ENCODE measurements at regions not wholly inside any gene's neighbourhood (a gene's known extent, or its start where the extent isn't known, plus 50 kb on each side); places are given as distances from the start of the nearest gene placed in this dataset.

DNA sequence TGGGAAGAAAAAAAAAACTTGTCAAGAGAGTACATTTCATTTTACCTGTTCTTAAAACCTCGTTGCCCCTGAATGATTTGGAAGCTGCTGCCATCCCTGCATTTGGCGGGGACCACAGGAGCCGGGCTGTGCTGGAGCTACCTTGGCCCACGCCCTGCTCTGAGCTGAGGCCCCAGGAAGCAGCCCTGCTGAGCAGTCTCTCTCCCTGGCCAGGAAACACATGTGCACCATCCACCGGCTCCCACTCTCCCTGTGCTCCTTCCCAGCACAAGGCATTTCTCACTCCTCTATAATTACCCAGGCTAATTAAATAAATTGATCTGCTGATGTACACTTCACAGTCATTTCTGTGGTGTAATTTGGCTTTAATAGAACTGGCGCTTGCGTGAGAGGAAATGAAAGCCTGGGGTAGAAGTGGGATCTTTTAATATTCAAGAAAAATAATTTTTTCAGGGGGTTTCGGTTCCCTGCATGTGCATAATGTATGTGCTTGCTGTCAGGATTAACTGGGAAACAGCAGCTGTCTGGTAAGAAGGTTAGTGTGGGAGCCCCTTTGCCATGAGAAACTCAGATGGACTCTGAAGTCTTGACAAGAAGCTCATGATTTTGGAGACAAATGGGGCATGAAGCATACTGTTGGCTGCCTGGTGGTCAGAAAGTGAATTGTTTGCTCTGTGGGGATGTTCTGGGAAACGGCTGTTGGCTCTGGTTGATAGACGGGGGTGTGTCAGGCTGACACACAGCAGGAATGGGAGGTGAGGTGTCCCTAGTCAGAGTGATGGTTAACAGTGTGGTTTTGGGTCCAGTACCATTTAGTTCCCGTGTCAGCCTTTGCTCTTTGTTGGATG is 252.3 kb upstream of the EEF2KMT start:
- Histone ChIP-seq H3K9me3 (ENCODE audit: control insufficient read depth, insufficient read depth, low read depth, low read length) (no peaks in the 10 kb centered on the region), H3K4me1 (ENCODE audit: control insufficient read depth, insufficient read depth, low read length) (no peaks in the 10 kb centered on the region), H3K36me3 (ENCODE audit: control insufficient read depth in 2 of 2, insufficient read depth in 1 of 2, low read length in 2 of 2) (no peaks in the 10 kb centered on the region), H3K4me3 (ENCODE audit: low read depth, low read length) (no peak overlapping the region), H3K27ac (ENCODE audit: extremely low read depth, low read depth, low read length) (no peak overlapping the region)
- CTCF ChIA-PET = interaction anchor here (0.6 kb wide), 1 partner anchor 742 kb away, joined by 6 read pairs; no protein-coding TSS in a partner anchor
- POLR2A ChIA-PET = no interaction called here
- TF ChIP-seq, protein P1, sequence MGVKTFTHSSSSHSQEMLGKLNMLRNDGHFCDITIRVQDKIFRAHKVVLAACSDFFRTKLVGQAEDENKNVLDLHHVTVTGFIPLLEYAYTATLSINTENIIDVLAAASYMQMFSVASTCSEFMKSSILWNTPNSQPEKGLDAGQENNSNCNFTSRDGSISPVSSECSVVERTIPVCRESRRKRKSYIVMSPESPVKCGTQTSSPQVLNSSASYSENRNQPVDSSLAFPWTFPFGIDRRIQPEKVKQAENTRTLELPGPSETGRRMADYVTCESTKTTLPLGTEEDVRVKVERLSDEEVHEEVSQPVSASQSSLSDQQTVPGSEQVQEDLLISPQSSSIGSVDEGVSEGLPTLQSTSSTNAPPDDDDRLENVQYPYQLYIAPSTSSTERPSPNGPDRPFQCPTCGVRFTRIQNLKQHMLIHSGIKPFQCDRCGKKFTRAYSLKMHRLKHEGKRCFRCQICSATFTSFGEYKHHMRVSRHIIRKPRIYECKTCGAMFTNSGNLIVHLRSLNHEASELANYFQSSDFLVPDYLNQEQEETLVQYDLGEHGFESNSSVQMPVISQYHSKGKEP (tag by site-specific recombination; IDR thresholded peaks at IDR 0.05) = no peak
- TF ChIP-seq ZNF132 (tag by site-specific recombination; IDR thresholded peaks at IDR 0.05; ENCODE audit: borderline replicate concordance) (no peak), MYNN (tag by site-specific recombination; IDR thresholded peaks at IDR 0.05; ENCODE audit: borderline replicate concordance) (no peak), HOXD13 (CRISPR knock-in tag; IDR thresholded peaks at IDR 0.05; ENCODE audit: borderline replicate concordance) (no peak), ZNF473 (tag by site-specific recombination; IDR thresholded peaks at IDR 0.05) (no peak), ZNF658 (tag by site-specific recombination; IDR thresholded peaks at IDR 0.05) (no peak), ZNF555 (tag by site-specific recombination; conservative IDR thresholded peaks at IDR 0.05) (no peak), ZNF837 (tag by site-specific recombination; IDR thresholded peaks at IDR 0.05) (no peak), ZNF221 (tag by site-specific recombination; IDR thresholded peaks at IDR 0.05; ENCODE audit: borderline replicate concordance) (no peak), SP3 (tag by site-specific recombination; IDR thresholded peaks at IDR 0.05) (no peak), ZNF560 (tag by site-specific recombination; IDR thresholded peaks at IDR 0.05; ENCODE audit: borderline replicate concordance) (no peak)

DNA sequence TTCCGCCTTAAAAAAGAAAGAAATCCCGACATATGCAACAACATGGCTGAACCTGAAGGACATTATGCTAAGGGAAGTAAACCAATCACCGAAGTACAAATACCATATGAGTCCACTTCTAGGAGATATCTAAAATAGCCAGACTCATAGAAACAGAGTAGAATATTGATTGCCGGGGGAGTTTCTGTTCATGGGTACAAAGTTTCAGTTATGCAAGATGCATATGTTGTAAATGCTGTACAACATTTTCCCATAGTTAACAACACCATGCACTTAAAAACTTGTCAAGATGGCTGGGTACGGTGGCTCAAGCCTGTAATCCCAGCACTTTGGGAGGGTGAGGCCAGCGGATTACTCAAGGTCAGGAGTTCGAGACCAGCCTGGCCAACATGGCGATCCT is 251.5 kb upstream of the EEF2KMT start:
- ChIA-PET POLR2A (no interaction called here), CTCF (no interaction called here)
- Histone ChIP-seq H3K9me3 (ENCODE audit: control insufficient read depth, insufficient read depth, low read depth, low read length) (no peaks in the 10 kb centered on the region), H3K4me1 (ENCODE audit: control insufficient read depth, insufficient read depth, low read length) (no peaks in the 10 kb centered on the region), H3K4me3 (ENCODE audit: low read depth, low read length) (no peak overlapping the region), H3K27ac (ENCODE audit: extremely low read depth, low read depth, low read length) (no peak overlapping the region), H3K36me3 (ENCODE audit: control insufficient read depth in 2 of 2, insufficient read depth in 1 of 2, low read length in 2 of 2) (no peaks in the 10 kb centered on the region)
- TF ChIP-seq ZNF473 (tag by site-specific recombination; IDR thresholded peaks at IDR 0.05) (no peak), EGR2 (tag by site-specific recombination; IDR thresholded peaks at IDR 0.05; ENCODE audit: low read depth) (no peak), ZNF514 (tag by site-specific recombination; IDR thresholded peaks at IDR 0.05) (no peak), SETDB1 (IDR thresholded peaks at IDR 0.05; ENCODE audit: insufficient read length, low read length) (no peak), ZNF146 (tag by site-specific recombination; IDR thresholded peaks at IDR 0.05) (no peak), SP3 (tag by site-specific recombination; IDR thresholded peaks at IDR 0.05) (no peak), ZNF830 (tag by site-specific recombination; IDR thresholded peaks at IDR 0.05; ENCODE audit: low read depth) (no peak), ZNF529 (tag by site-specific recombination; IDR thresholded peaks at IDR 0.05; ENCODE audit: insufficient replicate concordance) (no peak), ZNF658 (tag by site-specific recombination; IDR thresholded peaks at IDR 0.05) (no peak)
- TF ChIP-seq, protein P2, sequence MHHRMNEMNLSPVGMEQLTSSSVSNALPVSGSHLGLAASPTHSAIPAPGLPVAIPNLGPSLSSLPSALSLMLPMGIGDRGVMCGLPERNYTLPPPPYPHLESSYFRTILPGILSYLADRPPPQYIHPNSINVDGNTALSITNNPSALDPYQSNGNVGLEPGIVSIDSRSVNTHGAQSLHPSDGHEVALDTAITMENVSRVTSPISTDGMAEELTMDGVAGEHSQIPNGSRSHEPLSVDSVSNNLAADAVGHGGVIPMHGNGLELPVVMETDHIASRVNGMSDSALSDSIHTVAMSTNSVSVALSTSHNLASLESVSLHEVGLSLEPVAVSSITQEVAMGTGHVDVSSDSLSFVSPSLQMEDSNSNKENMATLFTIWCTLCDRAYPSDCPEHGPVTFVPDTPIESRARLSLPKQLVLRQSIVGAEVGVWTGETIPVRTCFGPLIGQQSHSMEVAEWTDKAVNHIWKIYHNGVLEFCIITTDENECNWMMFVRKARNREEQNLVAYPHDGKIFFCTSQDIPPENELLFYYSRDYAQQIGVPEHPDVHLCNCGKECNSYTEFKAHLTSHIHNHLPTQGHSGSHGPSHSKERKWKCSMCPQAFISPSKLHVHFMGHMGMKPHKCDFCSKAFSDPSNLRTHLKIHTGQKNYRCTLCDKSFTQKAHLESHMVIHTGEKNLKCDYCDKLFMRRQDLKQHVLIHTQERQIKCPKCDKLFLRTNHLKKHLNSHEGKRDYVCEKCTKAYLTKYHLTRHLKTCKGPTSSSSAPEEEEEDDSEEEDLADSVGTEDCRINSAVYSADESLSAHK (tag by site-specific recombination; IDR thresholded peaks at IDR 0.05) = no peak
- TF ChIP-seq, protein P3, sequence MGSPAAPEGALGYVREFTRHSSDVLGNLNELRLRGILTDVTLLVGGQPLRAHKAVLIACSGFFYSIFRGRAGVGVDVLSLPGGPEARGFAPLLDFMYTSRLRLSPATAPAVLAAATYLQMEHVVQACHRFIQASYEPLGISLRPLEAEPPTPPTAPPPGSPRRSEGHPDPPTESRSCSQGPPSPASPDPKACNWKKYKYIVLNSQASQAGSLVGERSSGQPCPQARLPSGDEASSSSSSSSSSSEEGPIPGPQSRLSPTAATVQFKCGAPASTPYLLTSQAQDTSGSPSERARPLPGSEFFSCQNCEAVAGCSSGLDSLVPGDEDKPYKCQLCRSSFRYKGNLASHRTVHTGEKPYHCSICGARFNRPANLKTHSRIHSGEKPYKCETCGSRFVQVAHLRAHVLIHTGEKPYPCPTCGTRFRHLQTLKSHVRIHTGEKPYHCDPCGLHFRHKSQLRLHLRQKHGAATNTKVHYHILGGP (tag by site-specific recombination; IDR thresholded peaks at IDR 0.05) = no peak
- TF ChIP-seq, protein P4, sequence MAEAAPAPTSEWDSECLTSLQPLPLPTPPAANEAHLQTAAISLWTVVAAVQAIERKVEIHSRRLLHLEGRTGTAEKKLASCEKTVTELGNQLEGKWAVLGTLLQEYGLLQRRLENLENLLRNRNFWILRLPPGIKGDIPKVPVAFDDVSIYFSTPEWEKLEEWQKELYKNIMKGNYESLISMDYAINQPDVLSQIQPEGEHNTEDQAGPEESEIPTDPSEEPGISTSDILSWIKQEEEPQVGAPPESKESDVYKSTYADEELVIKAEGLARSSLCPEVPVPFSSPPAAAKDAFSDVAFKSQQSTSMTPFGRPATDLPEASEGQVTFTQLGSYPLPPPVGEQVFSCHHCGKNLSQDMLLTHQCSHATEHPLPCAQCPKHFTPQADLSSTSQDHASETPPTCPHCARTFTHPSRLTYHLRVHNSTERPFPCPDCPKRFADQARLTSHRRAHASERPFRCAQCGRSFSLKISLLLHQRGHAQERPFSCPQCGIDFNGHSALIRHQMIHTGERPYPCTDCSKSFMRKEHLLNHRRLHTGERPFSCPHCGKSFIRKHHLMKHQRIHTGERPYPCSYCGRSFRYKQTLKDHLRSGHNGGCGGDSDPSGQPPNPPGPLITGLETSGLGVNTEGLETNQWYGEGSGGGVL (tag by site-specific recombination; IDR thresholded peaks at IDR 0.05) = no peak

Measured in HEK293 (cell line).